AG04450 (cell line): ENCODE measurements at regions not wholly inside any gene's neighbourhood (a gene's known extent, or its start where the extent isn't known, plus 50 kb on each side); places are given as distances from the start of the nearest gene placed in this dataset.

ENCODE experiments used
- CTCF ChIA-PET: fragments of 300-600, 350-600 bp; formaldehyde crosslinking; extraction: SDS; loops from one replicate; lab custom pipeline; 2022; ENCODE audit warnings: antibody characterized with exemption, inconsistent platforms; lab: Charles Lee
- POLR2A ChIA-PET: fragments of 350-600 bp; formaldehyde crosslinking; extraction: SDS; loops from one replicate; lab custom pipeline; 2021; ENCODE audit warnings: antibody characterized with exemption, inconsistent platforms; lab: Yijun Ruan, JAX
- DNase-seq: peaks from one replicate; pipeline ENCODE4 v3.0.0-alpha.2; 2011; ENCODE audit warnings: low read depth, low spot score
- H3K27ac ChIP-seq: one replicate; pipeline ENCODE4 v1.5.1; 2012; ENCODE audit warnings: low read depth, low read length, control low read depth
- H3K27me3 ChIP-seq: one replicate; pipeline ENCODE4 v1.6.0; 2012; ENCODE audit warnings: low read length; ENCODE audit not compliant: control insufficient read depth, insufficient read depth
- H3K4me3 ChIP-seq: 2 replicates; pipeline ENCODE4 v1.5.1; 2011; ENCODE audit warnings: mild to moderate bottlenecking, low read depth, low read length, control low read depth
- H3K9me3 ChIP-seq: 2 replicates; pipeline ENCODE4 v1.5.1; 2012; ENCODE audit warnings: low read length; ENCODE audit not compliant: control insufficient read depth, insufficient read depth
- TF ChIP-seq, protein P1 (sequence below): IDR thresholded peaks from 2 replicates; pipeline ENCODE4 v1.5.1; 2011; ENCODE audit warnings: low read depth, low read length, control low read depth, inconsistent platforms

DNA sequence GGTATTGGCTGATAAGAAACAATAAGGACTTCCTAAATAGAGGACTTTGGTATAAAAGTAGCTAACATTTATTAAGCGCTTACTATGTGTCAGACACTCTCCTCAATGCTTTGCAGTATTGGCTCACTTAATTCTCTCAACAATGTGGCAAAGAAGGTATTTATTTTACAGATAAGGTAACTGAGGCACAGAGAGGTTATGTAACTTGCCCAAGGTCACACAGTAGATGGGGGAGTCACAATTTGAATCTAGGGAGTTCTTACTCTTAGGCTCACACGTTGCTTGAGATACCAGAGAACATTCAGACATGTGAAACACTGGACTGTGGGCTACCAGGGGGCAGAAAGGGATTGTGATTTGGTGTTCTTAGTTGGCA, 60.8 kb upstream of the GPR158 start:
- POLR2A ChIA-PET = no interaction called here
- Histone ChIP-seq H3K27ac (no peak overlapping the region), H3K4me3 (no peak overlapping the region), H3K27me3 (no peaks in the 10 kb centered on the region), H3K9me3 (no peaks in the 10 kb centered on the region)
- TF ChIP-seq, protein P1, sequence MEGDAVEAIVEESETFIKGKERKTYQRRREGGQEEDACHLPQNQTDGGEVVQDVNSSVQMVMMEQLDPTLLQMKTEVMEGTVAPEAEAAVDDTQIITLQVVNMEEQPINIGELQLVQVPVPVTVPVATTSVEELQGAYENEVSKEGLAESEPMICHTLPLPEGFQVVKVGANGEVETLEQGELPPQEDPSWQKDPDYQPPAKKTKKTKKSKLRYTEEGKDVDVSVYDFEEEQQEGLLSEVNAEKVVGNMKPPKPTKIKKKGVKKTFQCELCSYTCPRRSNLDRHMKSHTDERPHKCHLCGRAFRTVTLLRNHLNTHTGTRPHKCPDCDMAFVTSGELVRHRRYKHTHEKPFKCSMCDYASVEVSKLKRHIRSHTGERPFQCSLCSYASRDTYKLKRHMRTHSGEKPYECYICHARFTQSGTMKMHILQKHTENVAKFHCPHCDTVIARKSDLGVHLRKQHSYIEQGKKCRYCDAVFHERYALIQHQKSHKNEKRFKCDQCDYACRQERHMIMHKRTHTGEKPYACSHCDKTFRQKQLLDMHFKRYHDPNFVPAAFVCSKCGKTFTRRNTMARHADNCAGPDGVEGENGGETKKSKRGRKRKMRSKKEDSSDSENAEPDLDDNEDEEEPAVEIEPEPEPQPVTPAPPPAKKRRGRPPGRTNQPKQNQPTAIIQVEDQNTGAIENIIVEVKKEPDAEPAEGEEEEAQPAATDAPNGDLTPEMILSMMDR = no peak
- CTCF ChIA-PET = interaction anchor here (0.8 to 2.2 kb wide), 8 partner anchors 13 to 496 kb away, joined by 3 to 10 read pairs (median 4); no protein-coding TSS in a partner anchor
- DNase-seq = no peak

DNA sequence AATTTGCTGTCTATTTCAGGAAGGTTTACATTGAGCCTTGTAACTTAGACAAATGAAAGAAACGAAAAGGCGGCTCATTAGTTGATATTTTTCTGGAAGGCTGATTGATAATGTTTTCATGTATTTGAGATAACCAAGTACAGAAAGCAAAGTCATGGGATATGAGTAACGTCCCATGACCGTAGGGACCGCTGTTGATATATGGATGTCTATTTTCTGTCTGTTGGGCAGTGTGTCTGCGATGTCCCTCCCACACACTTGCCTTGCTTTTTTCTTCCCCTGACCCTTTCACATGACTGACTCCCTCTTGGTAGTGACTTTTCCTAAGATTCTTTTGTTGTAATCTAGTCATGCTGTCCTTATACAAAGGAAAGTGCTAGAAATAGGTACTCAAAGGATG, 57.0 kb upstream of the GPR158 start:
- no peak overlapping the region for H3K4me3 ChIP-seq
- TF ChIP-seq, protein P1 = no peak
- no peak for DNase-seq
- H3K27ac ChIP-seq = no peak overlapping the region
- H3K27me3 ChIP-seq = no peaks in the 10 kb centered on the region
- POLR2A ChIA-PET = no interaction called here
- CTCF ChIA-PET = no interaction called here
- H3K9me3 ChIP-seq = no peaks in the 10 kb centered on the region

DNA sequence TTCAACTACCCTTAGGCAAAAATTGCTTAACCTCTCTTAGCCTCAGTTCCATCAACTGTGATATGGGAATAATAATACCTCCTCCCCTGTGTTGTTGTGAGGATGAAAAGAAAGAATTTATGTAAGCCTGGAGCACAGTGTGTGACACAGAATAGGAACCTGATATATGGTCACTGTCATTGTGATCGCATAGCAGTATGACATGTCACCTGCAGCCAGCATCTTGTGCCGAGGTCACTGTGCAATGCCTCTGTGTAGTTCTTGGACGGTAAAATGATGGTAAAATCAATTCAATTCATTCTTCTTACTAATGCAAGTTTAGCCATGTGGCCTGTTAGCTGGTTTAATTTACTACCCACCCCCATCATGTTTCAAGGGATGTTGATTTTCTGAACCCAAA, 54.6 kb upstream of the GPR158 start:
- Histone ChIP-seq H3K9me3 (no peaks in the 10 kb centered on the region), H3K4me3 (no peak overlapping the region), H3K27me3 (no peaks in the 10 kb centered on the region), H3K27ac (no peak overlapping the region)
- no peak for DNase-seq
- ChIA-PET CTCF (no interaction called here), POLR2A (no interaction called here)
- TF ChIP-seq, protein P1 = no peak
